22Rv1 (cell line): ENCODE measurements at regions not wholly inside any gene's neighbourhood (a gene's known extent, or its start where the extent isn't known, plus 50 kb on each side); places are given as distances from the start of the nearest gene placed in this dataset.

ENCODE experiments used
- H3K27ac ChIP-seq: fragments of 450-650 bp; 2 replicates; pipeline ENCODE4 v1.5.1; 2017
- ZFX ChIP-seq: fragments of 450-650 bp; IDR thresholded peaks from 2 replicates; pipeline ENCODE4 v1.6.1; 2017; ENCODE audit warnings: antibody characterized with exemption, borderline replicate concordance
- TF ChIP-seq, protein P1 (sequence below): fragments of 450-650 bp; IDR thresholded peaks from 2 replicates; pipeline ENCODE4 v1.5.1; 2017; ENCODE audit warnings: mild to moderate bottlenecking

DNA sequence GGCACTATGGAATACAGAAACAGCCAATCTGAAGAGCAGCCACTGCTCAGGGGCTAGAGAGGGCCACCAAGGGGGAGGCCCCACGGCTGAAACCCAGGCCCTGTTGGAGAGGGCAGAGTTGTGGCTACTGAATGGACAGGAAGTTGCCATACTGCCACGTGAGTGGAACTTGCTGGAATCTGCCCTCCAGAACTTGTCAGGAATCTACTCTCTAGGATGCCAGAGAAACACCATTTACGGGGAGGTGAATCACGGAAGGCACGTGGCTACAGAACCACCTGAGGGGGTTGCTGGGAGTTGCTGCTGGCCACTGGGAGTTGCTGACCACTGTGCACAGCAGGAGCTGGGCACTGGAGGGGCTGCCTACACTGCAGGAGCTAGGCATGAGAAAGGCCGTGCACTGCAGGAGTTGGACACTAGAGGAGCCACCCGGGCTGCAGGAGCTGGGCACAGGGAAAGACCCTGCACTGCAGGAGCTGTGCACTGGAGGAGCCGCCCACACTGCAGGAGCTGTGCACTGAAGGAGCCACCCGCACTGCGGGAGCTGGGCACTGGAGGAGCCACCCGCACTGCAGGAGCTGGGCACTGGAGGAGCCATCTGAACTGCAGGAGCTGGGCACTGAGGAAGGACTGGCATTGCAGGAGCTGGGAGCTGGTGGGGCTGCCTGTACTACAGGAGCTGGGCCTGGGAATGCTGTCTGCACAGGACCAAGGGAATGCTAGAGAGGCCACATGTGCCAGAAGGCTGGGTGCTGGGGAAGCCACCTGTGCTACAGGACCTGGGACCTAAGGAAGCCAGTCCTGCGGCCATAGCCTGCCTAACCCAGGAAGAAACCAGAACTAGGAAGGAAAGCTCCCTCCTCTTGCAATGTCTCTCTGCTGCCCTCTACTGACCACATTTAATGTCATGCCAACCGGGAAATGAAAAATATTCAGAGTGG, 343.4 kb downstream of the MATN1 start:
- TF ChIP-seq, protein P1, sequence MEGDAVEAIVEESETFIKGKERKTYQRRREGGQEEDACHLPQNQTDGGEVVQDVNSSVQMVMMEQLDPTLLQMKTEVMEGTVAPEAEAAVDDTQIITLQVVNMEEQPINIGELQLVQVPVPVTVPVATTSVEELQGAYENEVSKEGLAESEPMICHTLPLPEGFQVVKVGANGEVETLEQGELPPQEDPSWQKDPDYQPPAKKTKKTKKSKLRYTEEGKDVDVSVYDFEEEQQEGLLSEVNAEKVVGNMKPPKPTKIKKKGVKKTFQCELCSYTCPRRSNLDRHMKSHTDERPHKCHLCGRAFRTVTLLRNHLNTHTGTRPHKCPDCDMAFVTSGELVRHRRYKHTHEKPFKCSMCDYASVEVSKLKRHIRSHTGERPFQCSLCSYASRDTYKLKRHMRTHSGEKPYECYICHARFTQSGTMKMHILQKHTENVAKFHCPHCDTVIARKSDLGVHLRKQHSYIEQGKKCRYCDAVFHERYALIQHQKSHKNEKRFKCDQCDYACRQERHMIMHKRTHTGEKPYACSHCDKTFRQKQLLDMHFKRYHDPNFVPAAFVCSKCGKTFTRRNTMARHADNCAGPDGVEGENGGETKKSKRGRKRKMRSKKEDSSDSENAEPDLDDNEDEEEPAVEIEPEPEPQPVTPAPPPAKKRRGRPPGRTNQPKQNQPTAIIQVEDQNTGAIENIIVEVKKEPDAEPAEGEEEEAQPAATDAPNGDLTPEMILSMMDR, result peak; percentile 92
- no peak for TF ChIP-seq ZFX
- H3K27ac ChIP-seq, result no peak overlapping the region

DNA sequence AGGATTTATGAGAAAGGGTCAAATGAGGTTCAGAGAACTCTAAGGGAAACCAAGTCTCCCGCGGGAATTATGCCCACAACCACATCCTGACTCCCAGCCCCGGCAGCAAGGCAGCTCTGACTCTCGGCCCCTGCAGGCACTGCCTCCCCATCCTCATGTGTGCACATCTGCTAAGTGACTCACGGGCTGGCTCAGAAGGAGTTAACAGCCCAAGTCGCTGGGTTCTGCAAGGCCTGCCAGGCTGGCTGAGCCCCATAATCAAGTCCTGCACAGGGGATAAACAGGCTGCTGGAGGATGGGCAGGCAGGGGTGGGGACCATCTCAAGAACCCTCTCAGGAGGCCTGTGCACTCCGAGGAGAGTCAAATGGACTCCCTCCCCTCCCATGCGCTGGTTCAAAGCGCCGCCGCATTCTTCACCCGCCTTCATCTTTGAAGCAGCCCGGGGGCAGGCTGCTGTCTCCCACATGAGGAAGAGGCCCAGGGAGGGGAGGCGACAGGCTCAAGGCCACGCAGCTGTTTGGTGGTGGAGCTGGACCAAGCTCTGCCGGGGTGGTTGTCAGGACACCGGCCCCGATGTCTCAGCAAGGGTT, 344.3 kb downstream of the MATN1 start:
- no peak overlapping the region for H3K27ac ChIP-seq
- TF ChIP-seq, protein P1, result no peak
- no peak for TF ChIP-seq ZFX

DNA sequence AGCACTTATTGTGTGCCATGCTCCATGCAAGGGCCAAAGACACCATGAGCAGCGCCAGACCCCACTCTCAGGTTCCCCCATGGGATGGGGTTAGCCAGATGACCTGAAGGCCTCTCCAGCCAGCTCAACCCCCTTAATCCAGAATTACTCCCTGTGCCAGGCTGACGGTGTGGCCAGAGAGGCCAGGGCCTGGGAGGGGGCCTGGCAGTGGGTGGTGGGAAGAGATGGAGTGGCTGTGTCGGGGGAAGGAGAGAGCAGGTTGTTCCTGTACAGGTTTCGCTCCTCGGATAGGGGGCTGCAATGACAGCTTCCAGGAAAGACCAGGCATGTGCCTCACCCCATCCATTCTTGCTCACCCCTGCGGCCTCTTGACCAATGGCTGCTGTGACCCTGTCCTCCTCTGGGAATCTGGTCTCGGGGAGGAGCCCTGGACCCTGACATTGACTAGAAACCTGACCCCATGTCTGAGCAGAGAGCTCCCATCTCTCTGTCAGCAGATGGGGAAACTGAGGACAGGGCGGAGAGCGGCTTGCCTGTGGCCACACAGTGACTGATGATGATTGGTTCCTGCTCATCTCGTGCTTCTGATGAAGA, 345.3 kb downstream of the MATN1 start:
- TF ChIP-seq ZFX, result no peak
- TF ChIP-seq, protein P1, result no peak
- no peak overlapping the region for H3K27ac ChIP-seq

DNA sequence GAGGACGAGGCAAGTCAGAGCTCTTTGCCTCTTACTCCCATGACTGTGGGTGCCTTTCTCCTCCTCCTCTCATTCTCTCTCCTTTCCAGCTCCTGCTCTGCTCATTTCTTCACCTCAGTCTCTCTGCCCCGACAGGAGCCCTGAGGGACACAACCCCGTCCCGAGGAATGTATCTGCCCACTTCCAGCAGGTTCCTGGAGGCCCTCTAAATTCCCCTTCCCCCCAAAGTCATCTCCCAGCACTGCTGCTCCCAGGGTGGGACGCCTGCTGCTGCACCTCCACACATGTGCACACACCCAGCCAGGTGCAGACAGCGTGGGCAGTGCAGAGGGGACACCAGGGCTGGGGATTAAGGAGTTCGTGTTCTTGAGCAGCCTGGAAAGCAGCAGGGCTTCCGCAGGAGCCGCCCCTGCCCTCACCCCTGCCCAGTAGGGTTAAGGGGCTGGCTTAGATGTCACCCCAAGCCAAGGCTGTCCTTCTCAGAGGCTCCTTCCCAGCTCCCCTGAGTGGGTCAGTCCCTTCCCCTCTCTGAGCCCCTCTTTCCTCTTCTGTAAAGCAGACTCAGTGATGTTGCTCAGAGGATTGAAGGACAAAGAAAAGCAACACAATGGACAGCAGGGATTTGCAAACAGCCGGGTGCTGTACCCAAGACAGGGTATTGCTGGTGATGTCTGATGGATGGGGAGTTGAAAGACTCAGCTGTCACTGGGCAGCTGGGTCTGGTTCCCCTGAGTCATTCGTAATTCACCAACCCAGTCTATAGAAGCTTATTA, 346.0 kb downstream of the MATN1 start:
- no peak for TF ChIP-seq ZFX
- TF ChIP-seq, protein P1, result no peak
- no peak overlapping the region for H3K27ac ChIP-seq

DNA sequence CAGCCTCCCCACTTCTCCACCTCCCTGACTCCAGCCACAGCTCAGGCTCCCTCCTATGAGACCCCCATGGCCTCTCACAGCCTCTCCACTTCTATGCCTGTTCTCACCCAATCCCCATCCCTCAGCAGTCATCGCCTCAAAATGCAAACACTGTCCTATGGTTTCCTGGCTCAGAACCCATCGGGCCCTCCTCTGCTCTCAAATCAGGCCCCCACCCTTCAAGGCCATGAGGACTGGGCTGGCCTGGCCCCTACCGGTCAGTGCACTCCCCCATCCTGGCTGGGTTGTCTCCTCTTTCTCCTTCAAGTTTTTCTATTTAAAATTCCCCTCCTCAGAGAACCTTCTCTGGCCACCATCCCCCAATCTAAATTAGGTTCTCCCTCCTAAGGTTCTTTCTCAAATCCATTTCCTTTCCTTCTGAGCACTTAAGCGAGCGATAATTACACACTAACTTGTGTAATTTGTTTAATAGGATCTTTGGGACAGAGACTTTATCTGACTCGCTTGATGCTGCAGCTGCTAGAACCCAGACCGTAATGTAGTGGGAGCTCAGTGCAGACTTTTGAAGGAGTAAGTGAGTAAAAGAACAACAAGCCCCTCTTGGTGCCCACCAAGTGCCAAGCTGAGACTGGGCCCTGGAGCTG, 347.2 kb downstream of the MATN1 start:
- no peak for TF ChIP-seq ZFX
- TF ChIP-seq, protein P1, result no peak
- H3K27ac ChIP-seq, result no peak overlapping the region

DNA sequence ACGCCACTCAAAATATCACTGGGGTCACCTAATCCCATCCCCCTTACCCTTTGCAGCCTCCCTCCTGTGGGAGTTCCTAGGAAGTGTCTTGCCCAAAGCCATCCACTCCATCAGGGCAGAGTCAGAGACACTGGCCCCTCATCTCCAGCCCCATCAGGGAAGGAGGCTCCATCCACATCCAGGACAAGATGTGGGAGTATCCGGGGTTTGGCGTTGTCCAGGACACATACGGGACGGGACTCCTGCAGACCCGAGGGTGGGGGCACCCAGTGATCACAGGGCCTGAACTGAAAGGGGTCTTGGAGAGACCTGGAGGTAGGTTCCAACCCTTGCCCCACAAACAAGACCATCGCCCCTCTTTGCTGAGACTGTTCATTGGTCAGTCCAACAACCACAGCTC, 348.2 kb downstream of the MATN1 start:
- TF ChIP-seq ZFX, result no peak
- TF ChIP-seq, protein P1, result no peak
- no peak overlapping the region for H3K27ac ChIP-seq
